Caco-2 (cell line): ENCODE measurements at regions not wholly inside any gene's neighbourhood (a gene's known extent, or its start where the extent isn't known, plus 50 kb on each side); places are given as distances from the start of the nearest gene placed in this dataset.
"Not testable (repeated sequence)": the region's sequence is repeated elsewhere in the genome, so short reads cannot be mapped to it uniquely, and the experiment has no call there.

Experiments used
- BruUV-seq: library from RNA; stranded (reverse); fragments of 400-500 nt; replicated peaks from 2 replicates; lab custom pipeline; 2021; lab: Mats Ljungman, UMichigan
- CTCF ChIA-PET: fragments of 300-600 bp; sonication (Branson Sonifier 250); formaldehyde crosslinking; loops from one replicate; lab custom pipeline; 2022; ENCODE audit warnings: antibody characterized with exemption; lab: Charles Lee
- POLR2A ChIA-PET: fragments of 300-600 bp; sonication (Branson Sonifier 250); formaldehyde crosslinking; loops from one replicate; lab custom pipeline; 2022; ENCODE audit warnings: antibody characterized with exemption; lab: Charles Lee
- DNase-seq, 2 experiments: peaks; one replicate each; pipeline versions ENCODE4 v3.0.0 to v3.0.0-alpha.2; 2020 to 2022
- H3K27me3 ChIP-seq: replicated peaks from 2 replicates; pipeline ENCODE4 v1.6.0; 2011; ENCODE audit warnings: low read length; ENCODE audit not compliant: control insufficient read depth, insufficient read depth
- H3K36me3 ChIP-seq: 2 replicates; pipeline ENCODE4 v1.5.1; 2011; ENCODE audit warnings: low read length; ENCODE audit not compliant: control insufficient read depth, insufficient read depth
- H3K4me1 ChIP-seq: fragments of 250-450 bp; sonication (Bioruptor Pico); 2 replicates; pipeline ENCODE4 v1.5.1; 2020; ENCODE audit warnings: mild to moderate bottlenecking
- H3K4me3 ChIP-seq: 2 replicates; pipeline ENCODE4 v1.5.1; 2011; ENCODE audit warnings: low read depth, mild to moderate bottlenecking, control low read depth, low read length
- H3K9me3 ChIP-seq: fragments of 250-450 bp; sonication (Bioruptor Pico); 2 replicates; pipeline ENCODE4 v1.5.1; 2020; ENCODE audit warnings: mild to moderate bottlenecking, moderate library complexity
- H3K27ac Mint-ChIP-seq: one replicate; pipeline ENCODE4 v1.8.0; 2022; ENCODE audit warnings: mixed read lengths; ENCODE audit not compliant: unreplicated experiment
- H3K27me3 Mint-ChIP-seq: one replicate; pipeline ENCODE4 v1.8.0; 2022; ENCODE audit warnings: mixed read lengths; ENCODE audit not compliant: insufficient read depth, unreplicated experiment
- H3K36me3 Mint-ChIP-seq: one replicate; pipeline ENCODE4 v1.8.0; 2022; ENCODE audit warnings: mild to moderate bottlenecking, mixed read lengths; ENCODE audit not compliant: insufficient read depth, unreplicated experiment
- H3K4me1 Mint-ChIP-seq: one replicate; pipeline ENCODE4 v1.8.0; 2022; ENCODE audit warnings: low read depth, mixed read lengths; ENCODE audit not compliant: unreplicated experiment
- H3K4me3 Mint-ChIP-seq: one replicate; pipeline ENCODE4 v1.8.0; 2022; ENCODE audit warnings: mild to moderate bottlenecking, moderate library complexity, mixed read lengths; ENCODE audit not compliant: unreplicated experiment
- H3K9me3 Mint-ChIP-seq: one replicate; pipeline ENCODE4 v1.8.0; 2022; ENCODE audit warnings: mixed read lengths; ENCODE audit not compliant: unreplicated experiment
- intact Hi-C: fragments of 100-400 bp; cut with micrococcal nuclease; formaldehyde crosslinking; loops from one replicate; pipeline ENCODE4 v1.10.0; 2022; ENCODE audit not compliant: unreplicated experiment
- TF ChIP-seq, protein P1 (sequence below), 2 experiments: fragments of 200-600 bp in 1 of 2; IDR thresholded peaks; 1 replicate in 1 of 2; 2 replicates in 1 of 2; pipeline versions ENCODE4 v1.5.1 to v1.8.0; 2011 to 2022; ENCODE audit warnings: antibody characterized with exemption in 1 of 2, control low read depth in 1 of 2, inconsistent platforms in 1 of 2, low read depth in 1 of 2, low read length in 1 of 2, mild to moderate bottlenecking in 1 of 2, moderate library complexity in 1 of 2; ENCODE audit not compliant: insufficient read depth in 1 of 2, severe bottlenecking in 1 of 2, unreplicated experiment in 1 of 2

DNA sequence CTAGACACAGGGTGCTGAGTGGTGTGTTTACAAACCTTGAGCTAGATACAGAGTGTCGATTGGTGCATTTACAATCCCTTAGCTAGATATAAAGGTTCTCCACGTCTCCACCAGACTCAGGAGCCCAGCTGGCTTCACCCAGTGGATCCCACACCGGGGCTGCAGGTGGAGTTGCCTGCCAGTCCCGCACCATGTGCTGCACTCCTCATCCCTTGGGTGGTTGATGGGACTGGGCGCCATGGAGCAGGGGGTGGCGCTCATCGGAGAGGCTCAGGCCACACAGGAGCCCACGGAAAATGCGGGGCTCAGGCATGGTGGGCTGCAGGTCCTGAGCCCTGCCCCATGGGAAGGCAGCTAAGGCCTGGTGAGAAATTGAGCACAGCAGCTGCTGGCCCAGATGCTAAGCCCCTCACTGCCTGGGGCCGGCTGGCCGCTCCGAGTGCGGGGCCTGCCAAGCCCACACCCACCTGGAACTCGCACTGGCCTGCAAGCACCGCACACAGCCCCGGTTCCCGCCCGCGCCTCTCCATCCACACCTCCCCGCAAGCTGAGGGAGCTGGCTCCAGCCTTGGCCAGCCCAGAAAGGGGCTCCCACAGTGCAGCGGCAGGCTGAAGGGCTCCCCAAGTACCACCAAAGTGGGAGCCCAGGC is 418.4 kb downstream of the KIF20B start:
- H3K4me1 Mint-ChIP-seq, H3K27me3 Mint-ChIP-seq, H3K4me3 ChIP-seq, H3K27ac Mint-ChIP-seq, POLR2A ChIA-PET, H3K9me3 ChIP-seq, DNase-seq, intact Hi-C loops, H3K36me3 ChIP-seq, H3K36me3 Mint-ChIP-seq, BruUV-seq, H3K4me3 Mint-ChIP-seq, H3K4me1 ChIP-seq, H3K27me3 ChIP-seq, CTCF ChIA-PET: not testable (repeated sequence)
- peaks cover 10% of the 10 kb centered on the region for H3K9me3 Mint-ChIP-seq

DNA sequence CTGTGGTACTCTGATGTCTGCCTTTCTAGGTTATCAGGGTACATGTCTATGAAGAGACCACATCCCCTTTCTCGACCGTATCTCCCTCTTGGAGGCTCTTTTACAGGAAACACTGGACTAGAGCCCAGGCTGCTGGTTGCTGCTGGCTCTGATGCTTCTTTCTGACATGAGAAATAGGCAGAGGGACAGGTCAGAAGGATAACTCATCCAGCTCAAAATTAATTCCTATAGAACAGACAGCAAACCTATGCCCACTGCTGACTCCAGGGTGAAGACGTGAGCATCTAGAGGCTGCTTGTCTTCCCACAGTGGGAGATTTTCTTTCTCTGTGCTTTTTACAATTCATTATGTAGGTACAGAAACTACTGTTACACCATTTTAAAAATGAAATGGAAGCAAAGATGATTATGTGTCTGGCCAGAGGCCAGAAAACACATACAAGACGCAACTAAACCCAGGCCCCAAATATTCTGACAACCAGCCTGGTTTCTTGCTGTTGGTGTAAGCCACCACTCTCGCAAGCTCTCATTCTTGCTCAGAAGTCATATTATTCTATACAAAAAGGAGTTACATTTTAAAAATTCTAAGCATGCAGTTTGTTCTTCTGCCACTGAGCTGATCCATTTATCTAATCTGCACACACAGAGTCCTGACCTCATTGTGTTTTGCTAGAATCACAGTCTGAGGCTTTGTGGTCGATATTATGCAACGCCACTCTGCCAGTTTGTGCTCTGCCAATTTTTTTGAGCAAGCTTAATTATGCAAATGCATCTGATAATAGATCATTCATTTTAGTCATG is 424.3 kb downstream of the KIF20B start:
- Mint-ChIP-seq H3K27ac (no peak overlapping the region), H3K4me3 (no peak overlapping the region), H3K4me1 (no peaks in the 10 kb centered on the region), H3K9me3 (peaks cover under 1% of the 10 kb centered on the region), H3K27me3 (peaks cover 3% of the 10 kb centered on the region), H3K36me3 (no peaks in the 10 kb centered on the region)
- Histone ChIP-seq H3K9me3 (no peaks in the 10 kb centered on the region), H3K36me3 (no peaks in the 10 kb centered on the region), H3K27me3 (no peaks in the 10 kb centered on the region), H3K4me1 (no peaks in the 10 kb centered on the region), H3K4me3 (no peak overlapping the region)
- TF ChIP-seq, protein P1, sequence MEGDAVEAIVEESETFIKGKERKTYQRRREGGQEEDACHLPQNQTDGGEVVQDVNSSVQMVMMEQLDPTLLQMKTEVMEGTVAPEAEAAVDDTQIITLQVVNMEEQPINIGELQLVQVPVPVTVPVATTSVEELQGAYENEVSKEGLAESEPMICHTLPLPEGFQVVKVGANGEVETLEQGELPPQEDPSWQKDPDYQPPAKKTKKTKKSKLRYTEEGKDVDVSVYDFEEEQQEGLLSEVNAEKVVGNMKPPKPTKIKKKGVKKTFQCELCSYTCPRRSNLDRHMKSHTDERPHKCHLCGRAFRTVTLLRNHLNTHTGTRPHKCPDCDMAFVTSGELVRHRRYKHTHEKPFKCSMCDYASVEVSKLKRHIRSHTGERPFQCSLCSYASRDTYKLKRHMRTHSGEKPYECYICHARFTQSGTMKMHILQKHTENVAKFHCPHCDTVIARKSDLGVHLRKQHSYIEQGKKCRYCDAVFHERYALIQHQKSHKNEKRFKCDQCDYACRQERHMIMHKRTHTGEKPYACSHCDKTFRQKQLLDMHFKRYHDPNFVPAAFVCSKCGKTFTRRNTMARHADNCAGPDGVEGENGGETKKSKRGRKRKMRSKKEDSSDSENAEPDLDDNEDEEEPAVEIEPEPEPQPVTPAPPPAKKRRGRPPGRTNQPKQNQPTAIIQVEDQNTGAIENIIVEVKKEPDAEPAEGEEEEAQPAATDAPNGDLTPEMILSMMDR (IDR thresholded peaks at IDR 0.05; ENCODE audit: insufficient read depth in 1 of 2, low read depth in 1 of 2, low read length in 1 of 2, severe bottlenecking in 1 of 2, unreplicated experiment in 1 of 2): no peak
- POLR2A ChIA-PET: no interaction called here
- CTCF ChIA-PET: no interaction called here
- intact Hi-C loops: no loop called here
- no TSS peak for BruUV-seq
- DNase-seq: no peak

DNA sequence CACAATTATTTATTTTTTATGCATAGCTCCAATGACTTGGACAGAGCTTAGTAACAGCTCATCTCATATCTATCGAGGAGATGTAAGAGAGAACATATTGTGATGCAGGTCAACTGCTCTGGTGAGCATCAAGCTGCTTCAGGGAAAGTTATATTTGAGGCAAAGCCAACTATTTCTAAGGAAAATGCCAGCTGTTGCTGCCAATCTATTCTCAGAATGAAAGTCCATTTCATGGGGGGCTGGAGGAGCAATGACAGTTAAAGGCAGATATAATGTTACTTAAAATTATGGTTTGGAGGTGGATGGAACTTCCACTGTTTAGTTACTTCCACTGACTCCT is 424.8 kb downstream of the KIF20B start:
- BruUV-seq: no TSS peak
- DNase-seq: no peak
- Mint-ChIP-seq H3K27me3 (peaks cover 3% of the 10 kb centered on the region), H3K9me3 (peaks cover 6% of the 10 kb centered on the region), H3K4me3 (no peak overlapping the region), H3K4me1 (no peaks in the 10 kb centered on the region), H3K36me3 (no peaks in the 10 kb centered on the region), H3K27ac (no peak overlapping the region)
- TF ChIP-seq, protein P1 (IDR thresholded peaks at IDR 0.05; ENCODE audit: insufficient read depth in 1 of 2, low read depth in 1 of 2, low read length in 1 of 2, severe bottlenecking in 1 of 2, unreplicated experiment in 1 of 2): no peak
- H3K36me3 ChIP-seq: no peaks in the 10 kb centered on the region
- no peaks in the 10 kb centered on the region for H3K9me3 ChIP-seq
- ChIA-PET POLR2A (no interaction called here), CTCF (no interaction called here)
- no peaks in the 10 kb centered on the region for H3K4me1 ChIP-seq
- intact Hi-C loops: no loop called here
- no peak overlapping the region for H3K4me3 ChIP-seq
- no peaks in the 10 kb centered on the region for H3K27me3 ChIP-seq
